Fibroblast of lung (primary cell): ENCODE measurements at regions not wholly inside any gene's neighbourhood (a gene's known extent, or its start where the extent isn't known, plus 50 kb on each side); places are given as distances from the start of the nearest gene placed in this dataset.

Experiments used
- EZH2 ChIP-seq: IDR thresholded peaks from 2 replicates; pipeline ENCODE4 v1.5.1; 2012; ENCODE audit warnings: low read length, control low read depth, mild to moderate bottlenecking; ENCODE audit errors: missing control alignments
- TF ChIP-seq, protein P1 (sequence below), 2 donors: IDR thresholded peaks in 1 of 2; conservative IDR thresholded peaks in 1 of 2; 1 replicate in 1 of 2; 2 replicates in 1 of 2; pipeline ENCODE4 v1.5.1; 2011 to 2012; ENCODE audit warnings: low read length in 2 of 2, control low read depth in 1 of 2, inconsistent platforms in 1 of 2, low read depth in 1 of 2, mild to moderate bottlenecking in 1 of 2

DNA sequence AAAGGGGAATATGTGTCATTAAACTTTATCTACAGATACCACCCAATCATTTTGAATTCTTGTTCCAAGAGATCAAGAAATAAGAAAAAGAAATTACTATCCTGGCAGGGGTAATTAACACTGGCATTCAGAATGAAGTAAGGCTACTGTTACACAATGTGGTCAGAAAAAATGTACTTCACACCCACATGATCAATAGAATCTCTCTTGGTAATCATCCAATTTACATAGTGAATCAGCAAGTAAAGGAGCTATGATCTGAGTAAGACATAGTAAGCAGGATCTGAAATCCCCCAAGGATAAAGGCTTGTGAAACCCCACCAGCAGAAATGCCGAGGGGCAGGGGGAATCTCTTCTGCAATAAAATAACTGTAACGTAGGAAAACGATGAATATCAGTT, 466.5 kb downstream of the FAM181B start:
- TF ChIP-seq, protein P1, sequence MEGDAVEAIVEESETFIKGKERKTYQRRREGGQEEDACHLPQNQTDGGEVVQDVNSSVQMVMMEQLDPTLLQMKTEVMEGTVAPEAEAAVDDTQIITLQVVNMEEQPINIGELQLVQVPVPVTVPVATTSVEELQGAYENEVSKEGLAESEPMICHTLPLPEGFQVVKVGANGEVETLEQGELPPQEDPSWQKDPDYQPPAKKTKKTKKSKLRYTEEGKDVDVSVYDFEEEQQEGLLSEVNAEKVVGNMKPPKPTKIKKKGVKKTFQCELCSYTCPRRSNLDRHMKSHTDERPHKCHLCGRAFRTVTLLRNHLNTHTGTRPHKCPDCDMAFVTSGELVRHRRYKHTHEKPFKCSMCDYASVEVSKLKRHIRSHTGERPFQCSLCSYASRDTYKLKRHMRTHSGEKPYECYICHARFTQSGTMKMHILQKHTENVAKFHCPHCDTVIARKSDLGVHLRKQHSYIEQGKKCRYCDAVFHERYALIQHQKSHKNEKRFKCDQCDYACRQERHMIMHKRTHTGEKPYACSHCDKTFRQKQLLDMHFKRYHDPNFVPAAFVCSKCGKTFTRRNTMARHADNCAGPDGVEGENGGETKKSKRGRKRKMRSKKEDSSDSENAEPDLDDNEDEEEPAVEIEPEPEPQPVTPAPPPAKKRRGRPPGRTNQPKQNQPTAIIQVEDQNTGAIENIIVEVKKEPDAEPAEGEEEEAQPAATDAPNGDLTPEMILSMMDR (conservative IDR thresholded peaks at IDR 0.05 in 1 of 2, IDR thresholded peaks at IDR 0.05 in 1 of 2; ENCODE audit: low read depth in 1 of 2, low read length in 2 of 2): no peak
- no peak for TF ChIP-seq EZH2
